Osteocyte (in vitro differentiated cells): ENCODE measurements at regions not wholly inside any gene's neighbourhood (a gene's known extent, or its start where the extent isn't known, plus 50 kb on each side); places are given as distances from the start of the nearest gene placed in this dataset.

Experiments used
- DNase-seq: peaks from one replicate; pipeline ENCODE4 v3.0.0; 2021; ENCODE audit warnings: mixed read lengths; ENCODE audit not compliant: unreplicated experiment; ENCODE audit errors: extremely low spot score
- H3K27ac Mint-ChIP-seq: one replicate; pipeline ENCODE4 v1.8.0; 2021; ENCODE audit warnings: mild to moderate bottlenecking, mixed read lengths; ENCODE audit not compliant: unreplicated experiment
- H3K27me3 Mint-ChIP-seq: one replicate; pipeline ENCODE4 v1.8.0; 2021; ENCODE audit warnings: mixed read lengths; ENCODE audit not compliant: unreplicated experiment
- H3K36me3 Mint-ChIP-seq: one replicate; pipeline ENCODE4 v1.8.0; 2021; ENCODE audit warnings: mixed read lengths; ENCODE audit not compliant: unreplicated experiment
- H3K4me1 Mint-ChIP-seq: one replicate; pipeline ENCODE4 v1.8.0; 2021; ENCODE audit warnings: mixed read lengths; ENCODE audit not compliant: unreplicated experiment
- H3K4me3 Mint-ChIP-seq: one replicate; pipeline ENCODE4 v1.8.0; 2021; ENCODE audit warnings: mild to moderate bottlenecking, moderate library complexity, mixed read lengths; ENCODE audit not compliant: unreplicated experiment
- H3K9me3 Mint-ChIP-seq: one replicate; pipeline ENCODE4 v1.8.0; 2021; ENCODE audit warnings: mixed read lengths; ENCODE audit not compliant: unreplicated experiment
- TF ChIP-seq, protein P1 (sequence below): fragments of 200-600 bp; sonication (generic); IDR thresholded peaks from 2 replicates; pipeline ENCODE4 v1.5.0; 2021; ENCODE audit warnings: antibody characterized with exemption, mild to moderate bottlenecking, moderate library complexity

DNA sequence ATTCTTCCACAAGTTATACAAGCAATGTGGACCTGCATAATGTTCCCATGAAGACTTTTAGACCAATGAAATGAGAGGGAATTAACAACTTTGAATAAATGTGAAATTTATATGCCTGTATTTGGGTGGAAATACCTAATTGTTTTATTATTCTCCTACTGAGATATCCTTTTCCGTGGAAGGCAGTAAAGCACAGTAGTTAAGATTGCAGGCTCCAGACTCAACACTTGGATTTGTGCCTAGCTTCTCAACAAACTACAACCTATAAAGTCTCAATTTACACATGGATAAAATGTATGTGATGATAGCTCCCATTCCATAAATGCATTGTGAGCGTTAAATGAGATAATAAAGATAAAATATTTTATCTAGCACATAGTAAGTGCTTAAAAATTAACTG, 857.8 kb downstream of the CENPC start:
- H3K4me3 Mint-ChIP-seq, result no peak overlapping the region
- H3K27ac Mint-ChIP-seq, result peak overlapping the region; percentile 54
- no peaks in the 10 kb centered on the region for H3K27me3 Mint-ChIP-seq
- H3K9me3 Mint-ChIP-seq, result peaks cover 11% of the 10 kb centered on the region
- TF ChIP-seq, protein P1, sequence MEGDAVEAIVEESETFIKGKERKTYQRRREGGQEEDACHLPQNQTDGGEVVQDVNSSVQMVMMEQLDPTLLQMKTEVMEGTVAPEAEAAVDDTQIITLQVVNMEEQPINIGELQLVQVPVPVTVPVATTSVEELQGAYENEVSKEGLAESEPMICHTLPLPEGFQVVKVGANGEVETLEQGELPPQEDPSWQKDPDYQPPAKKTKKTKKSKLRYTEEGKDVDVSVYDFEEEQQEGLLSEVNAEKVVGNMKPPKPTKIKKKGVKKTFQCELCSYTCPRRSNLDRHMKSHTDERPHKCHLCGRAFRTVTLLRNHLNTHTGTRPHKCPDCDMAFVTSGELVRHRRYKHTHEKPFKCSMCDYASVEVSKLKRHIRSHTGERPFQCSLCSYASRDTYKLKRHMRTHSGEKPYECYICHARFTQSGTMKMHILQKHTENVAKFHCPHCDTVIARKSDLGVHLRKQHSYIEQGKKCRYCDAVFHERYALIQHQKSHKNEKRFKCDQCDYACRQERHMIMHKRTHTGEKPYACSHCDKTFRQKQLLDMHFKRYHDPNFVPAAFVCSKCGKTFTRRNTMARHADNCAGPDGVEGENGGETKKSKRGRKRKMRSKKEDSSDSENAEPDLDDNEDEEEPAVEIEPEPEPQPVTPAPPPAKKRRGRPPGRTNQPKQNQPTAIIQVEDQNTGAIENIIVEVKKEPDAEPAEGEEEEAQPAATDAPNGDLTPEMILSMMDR, result no peak
- no peak for DNase-seq
- peaks cover 10% of the 10 kb centered on the region for H3K36me3 Mint-ChIP-seq
- H3K4me1 Mint-ChIP-seq, result peaks cover 43% of the 10 kb centered on the region

DNA sequence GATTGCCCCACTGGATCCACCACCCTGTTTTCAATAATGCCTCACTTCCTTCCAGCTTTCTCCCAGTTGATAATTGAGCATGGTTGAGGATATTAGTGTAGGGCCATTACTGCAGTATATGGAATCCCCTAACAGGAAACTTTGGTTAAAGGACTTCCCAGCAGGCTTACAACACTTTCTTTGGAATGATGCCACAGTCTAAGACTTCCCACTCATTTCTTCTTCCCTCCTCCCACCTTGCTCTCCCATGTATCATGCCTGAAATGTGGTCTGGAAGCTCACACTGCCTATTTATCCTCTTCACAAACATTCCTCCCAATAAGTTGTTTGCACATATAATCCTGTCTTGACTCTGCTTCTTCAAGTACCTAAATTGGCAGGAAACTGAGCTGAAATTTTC, 863.3 kb downstream of the CENPC start:
- Mint-ChIP-seq H3K9me3 (peaks cover 20% of the 10 kb centered on the region), H3K36me3 (peaks cover 19% of the 10 kb centered on the region), H3K27ac (peak overlapping the region; percentile 49), H3K4me3 (no peak overlapping the region), H3K4me1 (peaks cover 26% of the 10 kb centered on the region), H3K27me3 (no peaks in the 10 kb centered on the region)
- no peak for DNase-seq
- TF ChIP-seq, protein P1, result no peak

- DNase-seq, result no peak
- no peaks in the 10 kb centered on the region for H3K4me1 Mint-ChIP-seq
- no peaks in the 10 kb centered on the region for H3K27me3 Mint-ChIP-seq
- H3K27ac Mint-ChIP-seq, result no peak overlapping the region
- TF ChIP-seq, protein P1, result no peak
- no peak overlapping the region for H3K4me3 Mint-ChIP-seq
- H3K9me3 Mint-ChIP-seq, result peaks cover 3% of the 10 kb centered on the region
- H3K36me3 Mint-ChIP-seq, result peaks cover 2% of the 10 kb centered on the region
Measured at GRCh38 chr4:66667249-66667648, 878.1 kb downstream of the CENPC start.

DNA sequence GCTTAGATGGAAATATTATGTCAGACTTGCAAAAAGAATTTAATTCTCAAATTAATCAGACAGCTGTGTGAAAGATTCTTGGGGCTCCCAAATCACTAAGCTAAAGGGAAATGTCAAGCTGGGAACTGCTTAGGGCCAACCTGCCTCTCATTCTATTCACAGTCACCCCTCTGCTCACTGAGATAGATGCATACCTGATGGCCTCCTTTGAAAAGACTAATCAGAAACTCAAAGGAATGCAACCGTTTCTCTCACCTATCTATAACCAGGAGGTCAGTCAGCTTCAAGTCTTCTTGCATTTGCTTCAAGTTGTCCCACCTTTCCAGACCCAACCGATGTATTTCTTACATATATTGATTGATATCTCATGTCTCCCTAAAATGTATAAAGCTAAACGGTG, 882.7 kb downstream of the CENPC start:
- DNase-seq, result no peak
- H3K9me3 Mint-ChIP-seq, result peaks cover 5% of the 10 kb centered on the region
- no peak overlapping the region for H3K4me3 Mint-ChIP-seq
- no peak overlapping the region for H3K27ac Mint-ChIP-seq
- no peaks in the 10 kb centered on the region for H3K27me3 Mint-ChIP-seq
- H3K4me1 Mint-ChIP-seq, result peaks cover 2% of the 10 kb centered on the region
- TF ChIP-seq, protein P1, result no peak
- no peaks in the 10 kb centered on the region for H3K36me3 Mint-ChIP-seq

- no peak for DNase-seq
- no peaks in the 10 kb centered on the region for H3K27me3 Mint-ChIP-seq
- H3K36me3 Mint-ChIP-seq, result no peaks in the 10 kb centered on the region
- no peak overlapping the region for H3K27ac Mint-ChIP-seq
- peaks cover 16% of the 10 kb centered on the region for H3K4me1 Mint-ChIP-seq
- H3K4me3 Mint-ChIP-seq, result no peak overlapping the region
- H3K9me3 Mint-ChIP-seq, result peaks cover 5% of the 10 kb centered on the region
- TF ChIP-seq, protein P1, result no peak
Measured at GRCh38 chr4:66658809-66659208, 886.5 kb downstream of the CENPC start.
